A673 (cell line): ENCODE measurements at regions not wholly inside any gene's neighbourhood (a gene's known extent, or its start where the extent isn't known, plus 50 kb on each side); places are given as distances from the start of the nearest gene placed in this dataset.

Source experiments
- BruUV-seq: library from RNA; stranded (reverse); fragments of 400-500 nt; replicated peaks from 2 replicates; lab custom pipeline; 2021; lab: Mats Ljungman, UMichigan
- CTCF ChIA-PET: fragments of 300-600 bp; sonication (Branson Sonifier 250); formaldehyde crosslinking; loops from one replicate; lab custom pipeline; 2022; ENCODE audit warnings: antibody characterized with exemption; lab: Charles Lee
- POLR2A ChIA-PET: fragments of 300-600 bp; sonication (Branson Sonifier 250); formaldehyde crosslinking; loops from one replicate; lab custom pipeline; 2022; ENCODE audit warnings: antibody characterized with exemption; ENCODE audit not compliant: low non-redundant PET; lab: Charles Lee
- DNase-seq: peaks from one replicate; pipeline ENCODE4 v3.0.0-alpha.2; 2015; ENCODE audit warnings: low spot score
- H3K27ac ChIP-seq: fragments of 200-600 bp; sonication (generic); 2 replicates; pipeline ENCODE4 v1.5.1; 2016; ENCODE audit warnings: mixed run types, low read depth, mild to moderate bottlenecking, mixed read lengths, antibody characterized with exemption, low read length; ENCODE audit not compliant: poor library complexity, severe bottlenecking
- H3K27me3 ChIP-seq: fragments of 200-600 bp; sonication (generic); replicated peaks from 2 replicates; pipeline ENCODE4 v1.6.1; 2017; ENCODE audit warnings: mixed run types, low read depth, mild to moderate bottlenecking, mixed read lengths, antibody characterized with exemption, low read length; ENCODE audit not compliant: insufficient read depth, poor library complexity
- H3K36me3 ChIP-seq: fragments of 200-600 bp; sonication (generic); 2 replicates; pipeline ENCODE4 v1.6.1; 2016; ENCODE audit warnings: mixed run types, mild to moderate bottlenecking, mixed read lengths, antibody characterized with exemption, low read length; ENCODE audit not compliant: insufficient read depth, poor library complexity, severe bottlenecking
- H3K4me1 ChIP-seq: fragments of 200-600 bp; sonication (generic); 2 replicates; pipeline ENCODE4 v1.6.1; 2017; ENCODE audit warnings: mixed run types, mild to moderate bottlenecking, mixed read lengths, antibody characterized with exemption, low read length; ENCODE audit not compliant: insufficient read depth, poor library complexity, severe bottlenecking
- H3K4me3 ChIP-seq: fragments of 200-600 bp; sonication (generic); 2 replicates; pipeline ENCODE4 v1.5.1; 2016; ENCODE audit warnings: low read depth, mixed run types, mild to moderate bottlenecking, mixed read lengths, low read length; ENCODE audit not compliant: poor library complexity, severe bottlenecking
- H3K9me3 ChIP-seq: fragments of 200-600 bp; sonication (generic); 2 replicates; pipeline ENCODE4 v1.6.1; 2016; ENCODE audit warnings: mixed run types, low read depth, mild to moderate bottlenecking, mixed read lengths, antibody characterized with exemption, low read length; ENCODE audit not compliant: poor library complexity, severe bottlenecking
- EZH2 ChIP-seq: fragments of 200-600 bp; sonication (generic); IDR thresholded peaks from 2 replicates; pipeline ENCODE4 v1.6.1; 2017; ENCODE audit warnings: borderline replicate concordance, low read depth, mild to moderate bottlenecking, mixed read lengths, antibody characterized with exemption, low read length; ENCODE audit not compliant: poor library complexity, severe bottlenecking
- intact Hi-C: fragments of 100-400 bp; cut with micrococcal nuclease; formaldehyde crosslinking; loops from one replicate; pipeline ENCODE4 v1.10.0; 2022; ENCODE audit not compliant: unreplicated experiment
- TF ChIP-seq, protein P1 (sequence below): fragments of 300-800, 200-600 bp; sonication (generic); conservative IDR thresholded peaks from 2 replicates; pipeline ENCODE4 v1.5.1; 2017; ENCODE audit warnings: low read depth, mild to moderate bottlenecking, antibody characterized with exemption, low read length, moderate library complexity, mixed read lengths

GRCh38 chr3:102682741-102683140 lies 247.9 kb downstream of the ZPLD1 start:
- BruUV-seq: no TSS peak
- CTCF ChIA-PET: no interaction called here
- TF ChIP-seq EZH2: no peak
- TF ChIP-seq, protein P1, sequence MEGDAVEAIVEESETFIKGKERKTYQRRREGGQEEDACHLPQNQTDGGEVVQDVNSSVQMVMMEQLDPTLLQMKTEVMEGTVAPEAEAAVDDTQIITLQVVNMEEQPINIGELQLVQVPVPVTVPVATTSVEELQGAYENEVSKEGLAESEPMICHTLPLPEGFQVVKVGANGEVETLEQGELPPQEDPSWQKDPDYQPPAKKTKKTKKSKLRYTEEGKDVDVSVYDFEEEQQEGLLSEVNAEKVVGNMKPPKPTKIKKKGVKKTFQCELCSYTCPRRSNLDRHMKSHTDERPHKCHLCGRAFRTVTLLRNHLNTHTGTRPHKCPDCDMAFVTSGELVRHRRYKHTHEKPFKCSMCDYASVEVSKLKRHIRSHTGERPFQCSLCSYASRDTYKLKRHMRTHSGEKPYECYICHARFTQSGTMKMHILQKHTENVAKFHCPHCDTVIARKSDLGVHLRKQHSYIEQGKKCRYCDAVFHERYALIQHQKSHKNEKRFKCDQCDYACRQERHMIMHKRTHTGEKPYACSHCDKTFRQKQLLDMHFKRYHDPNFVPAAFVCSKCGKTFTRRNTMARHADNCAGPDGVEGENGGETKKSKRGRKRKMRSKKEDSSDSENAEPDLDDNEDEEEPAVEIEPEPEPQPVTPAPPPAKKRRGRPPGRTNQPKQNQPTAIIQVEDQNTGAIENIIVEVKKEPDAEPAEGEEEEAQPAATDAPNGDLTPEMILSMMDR: no peak

GRCh38 chr3:102686792-102687191 lies 252.0 kb downstream of the ZPLD1 start:
- no peak for DNase-seq
- Histone ChIP-seq H3K4me1 (peaks cover 17% of the 10 kb centered on the region), H3K27me3 (no peaks in the 10 kb centered on the region), H3K4me3 (no peak overlapping the region), H3K27ac (no peak overlapping the region), H3K36me3 (no peaks in the 10 kb centered on the region), H3K9me3 (no peaks in the 10 kb centered on the region)
- no TSS peak for BruUV-seq
- ChIA-PET POLR2A (no interaction called here), CTCF (no interaction called here)
- intact Hi-C loops: no loop called here
- no peak for TF ChIP-seq EZH2
- TF ChIP-seq, protein P1: no peak

More at GRCh38 chr3:102682741-102683140, 247.9 kb downstream of the ZPLD1 start:
- no peak overlapping the region for H3K4me3 ChIP-seq
- H3K36me3 ChIP-seq: no peaks in the 10 kb centered on the region
- no peak overlapping the region for H3K27ac ChIP-seq
- intact Hi-C loops: no loop called here
- POLR2A ChIA-PET: no interaction called here
- H3K27me3 ChIP-seq: no peaks in the 10 kb centered on the region
- H3K9me3 ChIP-seq: no peaks in the 10 kb centered on the region
- H3K4me1 ChIP-seq: peaks cover 13% of the 10 kb centered on the region
- DNase-seq: no peak

GRCh38 chr3:102687851-102688555 lies 253.2 kb downstream of the ZPLD1 start:
- Histone ChIP-seq H3K36me3 (no peaks in the 10 kb centered on the region), H3K4me3 (no peak overlapping the region), H3K4me1 (peaks cover 17% of the 10 kb centered on the region), H3K27me3 (no peaks in the 10 kb centered on the region), H3K9me3 (peaks cover 7% of the 10 kb centered on the region), H3K27ac (no peak overlapping the region)
- TF ChIP-seq, protein P1: no peak
- TF ChIP-seq EZH2: no peak
- DNase-seq: peak; percentile 68
- CTCF ChIA-PET: no interaction called here
- POLR2A ChIA-PET: no interaction called here
- BruUV-seq: no TSS peak
- intact Hi-C loops: no loop called here
